Activated T-helper 17 cell treated with anti-CD3 and anti-CD28 coated beads, Interleukin-2, amount 50 U/mL, for 72 hours (primary cell): ENCODE measurements at regions not wholly inside any gene's neighbourhood (a gene's known extent, or its start where the extent isn't known, plus 50 kb on each side); places are given as distances from the start of the nearest gene placed in this dataset.

ENCODE experiments used
- ATAC-seq: fragments of 150-1000 bp; cut with Tn5 transposase; replicated peaks from 2 replicates; pipeline ENCODE4 v1.10.0; 2021; ENCODE audit warnings: mild to moderate bottlenecking, moderate library complexity
- H3K27ac Mint-ChIP-seq: one replicate; pipeline ENCODE4 v1.8.0; 2022; ENCODE audit warnings: mixed read lengths
- H3K27me3 Mint-ChIP-seq: one replicate; pipeline ENCODE4 v1.8.0; 2022; ENCODE audit warnings: mixed read lengths
- H3K36me3 Mint-ChIP-seq: one replicate; pipeline ENCODE4 v1.8.0; 2022; ENCODE audit warnings: low read depth, mild to moderate bottlenecking, mixed read lengths
- H3K4me1 Mint-ChIP-seq: one replicate; pipeline ENCODE4 v1.8.0; 2022; ENCODE audit warnings: mixed read lengths
- H3K4me3 Mint-ChIP-seq: one replicate; pipeline ENCODE4 v1.8.0; 2022; ENCODE audit warnings: mild to moderate bottlenecking, mixed read lengths
- H3K9me3 Mint-ChIP-seq: one replicate; pipeline ENCODE4 v1.8.0; 2022; ENCODE audit warnings: mixed read lengths

GRCh38 chr9:73451003-73451402 is 299.3 kb downstream of the ANXA1 start:
- Mint-ChIP-seq H3K27me3 (no peaks in the 10 kb centered on the region), H3K4me3 (no peak overlapping the region), H3K4me1 (no peaks in the 10 kb centered on the region), H3K9me3 (no peaks in the 10 kb centered on the region), H3K36me3 (no peaks in the 10 kb centered on the region), H3K27ac (no peak overlapping the region)
- ATAC-seq = no peak

GRCh38 chr9:73459817-73460216 is 308.2 kb downstream of the ANXA1 start:
- H3K27me3 Mint-ChIP-seq = no peaks in the 10 kb centered on the region
- H3K27ac Mint-ChIP-seq = no peak overlapping the region
- no peak overlapping the region for H3K4me3 Mint-ChIP-seq
- no peaks in the 10 kb centered on the region for H3K36me3 Mint-ChIP-seq
- H3K4me1 Mint-ChIP-seq = no peaks in the 10 kb centered on the region
- H3K9me3 Mint-ChIP-seq = no peaks in the 10 kb centered on the region
- no peak for ATAC-seq

DNA sequence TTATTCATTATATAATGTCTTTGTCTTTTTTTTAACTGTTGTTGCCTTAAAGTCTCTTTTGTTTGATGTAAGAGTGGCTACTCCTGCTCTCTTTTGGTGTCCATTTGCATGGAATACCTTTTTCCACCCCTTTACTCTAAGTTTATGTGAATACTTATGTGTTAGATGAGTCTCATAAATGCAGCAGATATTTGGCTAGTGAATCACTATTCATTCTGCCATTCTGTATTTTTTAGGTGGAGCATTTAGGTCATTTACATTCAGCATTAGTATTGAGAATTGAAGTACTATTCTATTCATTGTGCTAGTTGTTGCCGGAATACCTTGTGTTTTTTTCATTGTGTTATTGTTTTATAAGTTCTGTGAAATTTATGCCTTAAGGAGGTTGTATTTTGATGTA is 317.1 kb downstream of the ANXA1 start:
- no peak overlapping the region for H3K4me3 Mint-ChIP-seq
- H3K9me3 Mint-ChIP-seq = no peaks in the 10 kb centered on the region
- no peak overlapping the region for H3K27ac Mint-ChIP-seq

DNA sequence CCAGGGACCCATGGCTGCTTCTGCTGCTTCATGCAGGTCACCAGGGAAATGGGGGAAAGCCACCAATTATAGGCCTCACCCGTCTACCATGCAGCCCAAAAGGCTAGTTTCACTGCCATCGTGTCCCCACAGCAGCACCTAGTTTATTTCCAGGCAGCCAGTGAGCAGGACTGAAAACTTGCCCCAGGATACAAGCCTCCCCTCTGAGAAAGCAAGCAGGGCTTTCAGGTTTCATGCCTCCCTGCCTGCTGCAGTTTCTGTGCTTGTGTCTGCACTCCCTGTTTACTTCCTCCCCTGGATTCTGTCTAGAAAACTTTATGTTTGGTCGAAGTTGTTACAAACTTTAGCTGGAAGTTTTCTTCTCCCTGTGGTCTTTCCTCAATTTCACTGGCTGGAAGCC is 319.1 kb downstream of the ANXA1 start:
- Mint-ChIP-seq H3K27me3 (no peaks in the 10 kb centered on the region), H3K4me3 (no peak overlapping the region), H3K4me1 (no peaks in the 10 kb centered on the region), H3K36me3 (no peaks in the 10 kb centered on the region), H3K27ac (no peak overlapping the region), H3K9me3 (peaks cover 5% of the 10 kb centered on the region)
- no peak for ATAC-seq

More for the DNA sequence above, 317.1 kb downstream of the ANXA1 start:
- Mint-ChIP-seq H3K4me1 (no peaks in the 10 kb centered on the region), H3K27me3 (no peaks in the 10 kb centered on the region), H3K36me3 (no peaks in the 10 kb centered on the region)
- ATAC-seq = no peak

DNA sequence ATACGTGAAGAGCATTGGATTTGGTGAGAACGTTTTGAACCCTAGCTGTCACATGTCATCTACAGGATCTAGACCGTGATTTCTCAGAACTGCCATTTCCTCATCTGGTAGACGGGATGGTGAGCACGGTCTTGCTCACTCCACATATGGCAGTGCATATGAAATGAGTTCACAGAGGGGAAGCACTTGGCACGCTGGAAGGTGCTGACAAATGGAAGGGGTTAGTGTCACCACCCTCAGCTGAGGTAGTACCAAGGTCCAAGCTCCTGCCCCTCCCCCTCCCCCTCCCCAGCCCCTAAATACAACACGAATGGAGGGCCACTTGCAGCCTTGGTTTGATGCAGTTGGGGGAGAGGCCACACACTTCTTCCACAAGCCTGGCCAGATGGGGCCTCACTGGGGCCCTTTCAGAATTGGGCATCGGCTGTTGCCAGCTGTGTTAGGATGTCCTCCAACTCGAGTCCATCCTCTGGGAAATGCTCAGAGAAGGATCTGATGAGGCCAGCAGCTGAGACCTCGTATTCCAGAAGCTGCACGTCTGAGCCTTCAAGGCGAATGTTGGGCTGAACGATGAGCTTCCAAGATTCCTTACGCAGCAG is 322.4 kb downstream of the ANXA1 start:
- Mint-ChIP-seq H3K4me1 (no peaks in the 10 kb centered on the region), H3K36me3 (no peaks in the 10 kb centered on the region), H3K27me3 (no peaks in the 10 kb centered on the region), H3K9me3 (peaks cover 5% of the 10 kb centered on the region), H3K4me3 (no peak overlapping the region), H3K27ac (no peak overlapping the region)
- no peak for ATAC-seq

- H3K4me1 Mint-ChIP-seq = no peaks in the 10 kb centered on the region
- H3K4me3 Mint-ChIP-seq = no peak overlapping the region
- no peak overlapping the region for H3K27ac Mint-ChIP-seq
- no peak for ATAC-seq
- H3K9me3 Mint-ChIP-seq = peaks cover 5% of the 10 kb centered on the region
- no peaks in the 10 kb centered on the region for H3K36me3 Mint-ChIP-seq
- no peaks in the 10 kb centered on the region for H3K27me3 Mint-ChIP-seq
These were observed 323.0 kb downstream of the ANXA1 start for GRCh38 chr9:73474625-73475024.

- no peak for ATAC-seq
- Mint-ChIP-seq H3K4me1 (no peaks in the 10 kb centered on the region), H3K27ac (no peak overlapping the region), H3K36me3 (no peaks in the 10 kb centered on the region), H3K9me3 (peaks cover 11% of the 10 kb centered on the region), H3K4me3 (no peak overlapping the region), H3K27me3 (no peaks in the 10 kb centered on the region)
These were observed 343.2 kb downstream of the ANXA1 start for GRCh38 chr9:73494894-73495293.

DNA sequence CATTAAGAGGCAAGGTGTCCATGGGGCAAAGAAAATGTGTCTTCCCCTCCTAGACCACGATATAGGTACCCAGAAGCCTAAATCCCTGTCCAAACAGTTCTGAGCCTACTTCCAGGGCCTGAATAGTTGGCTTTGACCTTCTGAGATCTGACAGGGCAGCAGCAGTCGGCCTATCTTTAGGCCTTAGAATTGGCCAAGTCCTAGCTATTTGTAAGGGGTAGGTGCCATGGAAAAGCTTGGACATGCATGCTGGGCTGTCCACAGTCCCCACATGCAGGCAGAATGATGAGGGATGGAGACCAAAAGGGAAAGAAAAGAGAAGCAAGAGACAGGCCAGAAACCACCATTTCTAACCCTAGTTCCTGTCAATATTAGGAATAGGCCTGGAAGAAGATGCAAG is 346.1 kb downstream of the ANXA1 start:
- no peaks in the 10 kb centered on the region for H3K4me1 Mint-ChIP-seq
- H3K36me3 Mint-ChIP-seq = no peaks in the 10 kb centered on the region
- no peak for ATAC-seq
- H3K27ac Mint-ChIP-seq = no peak overlapping the region
- H3K4me3 Mint-ChIP-seq = no peak overlapping the region
- peaks cover 6% of the 10 kb centered on the region for H3K9me3 Mint-ChIP-seq
- no peaks in the 10 kb centered on the region for H3K27me3 Mint-ChIP-seq

- no peaks in the 10 kb centered on the region for H3K4me1 Mint-ChIP-seq
- ATAC-seq = no peak
- no peaks in the 10 kb centered on the region for H3K9me3 Mint-ChIP-seq
- H3K27me3 Mint-ChIP-seq = no peaks in the 10 kb centered on the region
- no peak overlapping the region for H3K4me3 Mint-ChIP-seq
- no peak overlapping the region for H3K27ac Mint-ChIP-seq
- no peaks in the 10 kb centered on the region for H3K36me3 Mint-ChIP-seq
These were observed 363.6 kb downstream of the ANXA1 start for GRCh38 chr9:73515216-73515615.

DNA sequence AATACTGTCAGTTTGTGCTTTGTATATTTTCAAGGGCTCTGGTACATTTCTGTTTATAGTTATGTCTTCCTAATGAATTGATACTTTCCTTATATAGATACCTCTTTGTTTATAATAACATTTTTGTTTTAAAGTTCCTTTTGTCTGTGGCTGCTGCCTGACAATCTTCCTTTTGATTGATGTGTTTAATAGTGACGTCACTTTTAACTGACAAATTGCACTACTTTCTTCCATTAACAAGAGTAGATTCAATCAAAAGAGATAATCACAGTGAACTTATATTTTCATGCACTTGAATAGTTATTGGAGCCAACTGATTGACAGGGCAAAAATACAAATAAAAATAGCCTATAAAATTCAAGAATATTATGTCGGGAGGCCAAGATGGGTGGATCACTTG is 371.7 kb downstream of the ANXA1 start:
- H3K27me3 Mint-ChIP-seq = no peaks in the 10 kb centered on the region

DNA sequence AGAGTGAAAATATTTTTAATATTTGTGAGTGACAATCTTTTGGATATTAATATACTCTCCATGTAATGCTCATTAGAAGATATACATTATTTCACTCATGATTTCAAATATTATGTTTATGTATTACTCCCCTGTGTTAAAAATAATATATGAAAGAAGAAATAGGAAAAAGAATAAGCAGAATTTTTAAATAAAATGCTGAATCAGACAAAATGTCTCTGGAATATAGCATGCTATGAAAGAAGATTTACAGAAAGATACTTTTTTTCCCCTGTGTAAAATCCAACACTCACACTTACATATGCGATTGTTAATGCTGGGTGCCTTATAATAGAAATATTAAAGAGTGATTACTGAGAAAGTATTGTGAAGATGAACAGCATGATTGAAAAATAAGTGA is 373.7 kb downstream of the ANXA1 start:
- Mint-ChIP-seq H3K4me3 (no peak overlapping the region), H3K36me3 (no peaks in the 10 kb centered on the region), H3K4me1 (no peaks in the 10 kb centered on the region), H3K27ac (no peak overlapping the region), H3K27me3 (no peaks in the 10 kb centered on the region), H3K9me3 (no peaks in the 10 kb centered on the region)
- ATAC-seq = no peak

More for the DNA sequence above, 371.7 kb downstream of the ANXA1 start:
- H3K9me3 Mint-ChIP-seq = no peaks in the 10 kb centered on the region
- H3K4me1 Mint-ChIP-seq = no peaks in the 10 kb centered on the region
- no peak for ATAC-seq
- H3K36me3 Mint-ChIP-seq = no peaks in the 10 kb centered on the region
- H3K4me3 Mint-ChIP-seq = no peak overlapping the region
- no peak overlapping the region for H3K27ac Mint-ChIP-seq

GRCh38 chr9:73527521-73527920 is 375.9 kb downstream of the ANXA1 start:
- Mint-ChIP-seq H3K36me3 (no peaks in the 10 kb centered on the region), H3K27me3 (no peaks in the 10 kb centered on the region), H3K4me1 (no peaks in the 10 kb centered on the region), H3K27ac (no peak overlapping the region), H3K9me3 (no peaks in the 10 kb centered on the region), H3K4me3 (no peak overlapping the region)
- no peak for ATAC-seq

DNA sequence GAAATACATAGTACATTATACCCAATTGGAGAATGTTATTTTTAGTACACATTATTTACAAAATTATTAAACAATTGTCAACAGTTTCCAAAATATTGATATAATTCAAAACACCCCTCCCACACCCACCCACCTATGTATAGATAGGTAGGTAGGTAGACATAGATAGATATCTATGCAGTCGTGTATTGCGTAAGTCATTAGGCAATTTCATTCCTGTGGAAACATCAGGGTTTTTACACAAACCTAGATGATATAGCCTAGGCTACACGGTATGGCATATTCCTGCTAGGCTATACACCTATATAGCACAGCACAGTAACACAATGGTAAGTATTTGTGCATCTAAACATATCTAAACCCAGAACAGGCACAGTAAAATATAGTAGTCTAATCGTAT is 377.3 kb downstream of the ANXA1 start:
- Mint-ChIP-seq H3K27ac (no peak overlapping the region), H3K4me3 (no peak overlapping the region), H3K9me3 (peaks cover 3% of the 10 kb centered on the region), H3K4me1 (no peaks in the 10 kb centered on the region), H3K27me3 (no peaks in the 10 kb centered on the region), H3K36me3 (no peaks in the 10 kb centered on the region)
- no peak for ATAC-seq

- H3K36me3 Mint-ChIP-seq = no peaks in the 10 kb centered on the region
- no peaks in the 10 kb centered on the region for H3K4me1 Mint-ChIP-seq
- no peaks in the 10 kb centered on the region for H3K27me3 Mint-ChIP-seq
- ATAC-seq = no peak
- peaks cover 5% of the 10 kb centered on the region for H3K9me3 Mint-ChIP-seq
- H3K4me3 Mint-ChIP-seq = no peak overlapping the region
- H3K27ac Mint-ChIP-seq = no peak overlapping the region
These were observed 378.0 kb downstream of the ANXA1 start for GRCh38 chr9:73529666-73530065.

DNA sequence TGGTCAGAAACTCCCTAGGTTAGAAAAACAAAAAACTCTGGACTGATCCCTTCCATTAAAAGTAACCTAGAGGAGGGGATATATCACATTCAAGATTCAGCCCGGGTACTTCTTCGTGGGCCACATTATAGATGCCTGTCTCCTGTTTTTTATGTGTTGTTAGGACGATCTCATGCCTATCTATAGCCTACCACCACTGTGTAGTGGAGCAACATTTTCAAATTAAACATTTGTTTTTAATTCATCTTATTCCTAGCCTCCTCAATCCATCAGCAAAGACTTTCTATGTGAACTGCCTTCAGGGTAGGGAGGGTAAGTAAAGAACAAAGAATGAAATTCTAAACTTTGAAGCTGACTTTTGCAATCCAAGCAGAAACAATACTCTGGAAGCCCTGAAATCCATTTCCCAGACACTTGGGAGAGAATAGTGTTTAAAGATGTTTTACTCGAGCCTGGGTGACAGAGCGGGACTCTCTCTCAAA is 379.4 kb downstream of the ANXA1 start:
- Mint-ChIP-seq H3K27ac (no peak overlapping the region), H3K27me3 (no peaks in the 10 kb centered on the region), H3K4me3 (no peak overlapping the region), H3K36me3 (no peaks in the 10 kb centered on the region), H3K9me3 (peaks cover 5% of the 10 kb centered on the region), H3K4me1 (no peaks in the 10 kb centered on the region)
- no peak for ATAC-seq

DNA sequence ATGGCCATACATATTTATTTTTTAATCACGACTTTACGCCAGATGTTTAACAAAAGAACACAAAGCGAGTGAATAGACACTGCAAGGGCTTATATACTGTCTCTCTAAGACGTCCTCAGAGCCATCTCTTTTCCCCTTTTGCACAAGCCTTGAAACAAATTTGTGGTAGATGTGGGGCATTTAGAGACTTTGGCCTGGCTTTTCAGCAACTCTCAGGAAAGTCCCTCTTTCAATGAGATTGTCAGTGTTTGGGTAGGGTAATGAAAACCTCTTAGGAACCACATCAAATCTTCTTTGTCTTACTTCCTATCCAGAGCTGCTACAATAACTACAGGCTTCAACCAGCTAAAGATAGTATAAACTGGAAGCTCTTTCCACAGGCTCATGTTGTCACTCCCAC is 380.0 kb downstream of the ANXA1 start:
- no peaks in the 10 kb centered on the region for H3K4me1 Mint-ChIP-seq
- H3K27me3 Mint-ChIP-seq = no peaks in the 10 kb centered on the region
- H3K36me3 Mint-ChIP-seq = no peaks in the 10 kb centered on the region
- ATAC-seq = no peak
- H3K4me3 Mint-ChIP-seq = no peak overlapping the region
- H3K9me3 Mint-ChIP-seq = peaks cover 5% of the 10 kb centered on the region
- H3K27ac Mint-ChIP-seq = no peak overlapping the region
